ENCODE measurements at regions not wholly inside any gene's neighbourhood (a gene's known extent, or its start where the extent isn't known, plus 50 kb on each side); places are given as distances from the start of the nearest gene placed in this dataset.

- TF ChIP-seq CTCF (IDR thresholded peaks at IDR 0.05) (no peak), ZFX (IDR thresholded peaks at IDR 0.05; ENCODE audit: borderline replicate concordance) (no peak)
These were observed 104.9 kb upstream of the UPP2 start for GRCh38 chr2:157996799-157997198.
